ENCODE measurements at regions not wholly inside any gene's neighbourhood (a gene's known extent, or its start where the extent isn't known, plus 50 kb on each side); places are given as distances from the start of the nearest gene placed in this dataset.

- DNase-seq = no peak
- no peak overlapping the region for H3K27ac ChIP-seq (ENCODE audit: low read depth, low read length)
- H3K27me3 ChIP-seq (ENCODE audit: insufficient read depth, low read length, poor library complexity, severe bottlenecking) = no peaks in the 10 kb centered on the region
- Mint-ChIP-seq H3K4me1 (peaks cover 44 to 60% (median 47%) of the 10 kb centered on the region in 3 donors), H3K27ac (peak overlapping the region in 3 of 8 donors; percentile 91 to 95 (median 95)), H3K36me3 (no peaks in the 10 kb centered on the region), H3K27me3 (no peaks in the 10 kb centered on the region), H3K9me3 (peaks cover 0 to 3% (median 0%) of the 10 kb centered on the region in 5 donors), H3K4me3 (peak overlapping the region in 1 of 7 donors; percentile 56)
- H3K36me3 ChIP-seq (ENCODE audit: insufficient read depth, low read length) = no peaks in the 10 kb centered on the region
- no peak overlapping the region for H3K4me3 ChIP-seq (ENCODE audit: low read length)
- peaks cover 35% of the 10 kb centered on the region for H3K4me1 ChIP-seq (ENCODE audit: insufficient read depth, low read length)
- ChIA-PET POLR2A (no interaction called here), CTCF (interaction anchor here (1.0 to 1.7 kb wide), 3 partner anchors 21 to 397 kb away, joined by 3 to 7 read pairs (median 3); no protein-coding TSS in a partner anchor)
- H3K9me3 ChIP-seq (ENCODE audit: low read length) = no peaks in the 10 kb centered on the region
Observed at GRCh38 chr13:24627090-24627714, 53.0 kb upstream of the ATP12A start.

- Mint-ChIP-seq H3K9me3 (peaks cover 0 to 3% (median 0%) of the 10 kb centered on the region in 5 donors), H3K36me3 (no peaks in the 10 kb centered on the region), H3K27me3 (no peaks in the 10 kb centered on the region), H3K4me1 (peaks cover 38 to 54% (median 47%) of the 10 kb centered on the region in 3 donors), H3K4me3 (no peak overlapping the region), H3K27ac (peak overlapping the region in 4 of 8 donors; percentile 16 to 97 (median 82))
- DNase-seq = no peak
- no peaks in the 10 kb centered on the region for H3K36me3 ChIP-seq (ENCODE audit: insufficient read depth, low read length)
- CTCF ChIA-PET = interaction anchor here (1.1 kb wide), 1 partner anchor 398 kb away, joined by 3 read pairs; no protein-coding TSS in a partner anchor
- POLR2A ChIA-PET = no interaction called here
- H3K27ac ChIP-seq (ENCODE audit: low read depth, low read length) = no peak overlapping the region
- no peak overlapping the region for H3K4me3 ChIP-seq (ENCODE audit: low read length)
- peaks cover 35% of the 10 kb centered on the region for H3K4me1 ChIP-seq (ENCODE audit: insufficient read depth, low read length)
- no peaks in the 10 kb centered on the region for H3K9me3 ChIP-seq (ENCODE audit: low read length)
- no peaks in the 10 kb centered on the region for H3K27me3 ChIP-seq (ENCODE audit: insufficient read depth, low read length, poor library complexity, severe bottlenecking)
Observed at GRCh38 chr13:24627946-24628345, 52.3 kb upstream of the ATP12A start.

DNA sequence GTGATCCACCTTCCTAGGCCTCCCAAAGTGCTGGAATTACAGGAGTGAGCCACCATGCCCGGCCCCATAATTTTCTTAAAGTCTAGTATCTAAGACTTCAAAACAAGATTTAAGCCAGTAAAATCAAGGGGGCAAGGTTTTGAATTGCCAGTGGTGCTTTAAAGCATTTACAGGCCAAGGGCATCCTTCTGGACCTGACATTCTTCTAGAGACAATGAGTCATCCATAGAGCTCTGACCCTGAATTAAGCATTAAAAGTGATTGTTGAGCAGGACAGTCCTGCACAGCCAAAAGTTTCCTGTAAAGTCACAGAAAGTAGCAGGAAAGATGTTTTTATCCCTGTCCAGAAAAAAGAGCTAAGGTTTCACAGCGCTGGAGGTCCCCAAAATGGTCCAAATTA is 50.9 kb upstream of the ATP12A start:
- Histone ChIP-seq H3K27me3 (ENCODE audit: insufficient read depth, low read length, poor library complexity, severe bottlenecking) (no peaks in the 10 kb centered on the region), H3K4me3 (ENCODE audit: low read length) (no peak overlapping the region), H3K36me3 (ENCODE audit: insufficient read depth, low read length) (no peaks in the 10 kb centered on the region), H3K9me3 (ENCODE audit: low read length) (no peaks in the 10 kb centered on the region), H3K27ac (ENCODE audit: low read depth, low read length) (no peak overlapping the region), H3K4me1 (ENCODE audit: insufficient read depth, low read length) (peaks cover 34% of the 10 kb centered on the region)
- POLR2A ChIA-PET = no interaction called here
- H3K36me3 Mint-ChIP-seq = peaks cover 0 to 2% (median 0%) of the 10 kb centered on the region in 3 donors
- no peaks in the 10 kb centered on the region for H3K27me3 Mint-ChIP-seq
- CTCF ChIA-PET = interaction anchor here (0.9 to 2.2 kb wide), 2 partner anchors 24 to 98 kb away, joined by 3 to 5 read pairs; no protein-coding TSS in a partner anchor
- no peak for DNase-seq
- no peak overlapping the region for H3K4me3 Mint-ChIP-seq
- H3K27ac Mint-ChIP-seq = no peak overlapping the region
- H3K4me1 Mint-ChIP-seq = peaks cover 35 to 48% (median 44%) of the 10 kb centered on the region in 3 donors
- peaks cover 0 to 3% (median 0%) of the 10 kb centered on the region in 5 donors for H3K9me3 Mint-ChIP-seq

- Mint-ChIP-seq H3K36me3 (peaks cover 0 to 2% (median 0%) of the 10 kb centered on the region in 3 donors), H3K9me3 (peaks cover 0 to 3% (median 0%) of the 10 kb centered on the region in 5 donors), H3K27me3 (no peaks in the 10 kb centered on the region), H3K27ac (peak overlapping the region in 1 of 8 donors; percentile 18), H3K4me1 (peaks cover 30 to 40% (median 36%) of the 10 kb centered on the region in 3 donors), H3K4me3 (no peak overlapping the region)
- DNase-seq = no peak
- ChIA-PET CTCF (interaction anchor here (0.9 to 2.2 kb wide), 2 partner anchors 25 to 98 kb away, joined by 3 to 5 read pairs; no protein-coding TSS in a partner anchor), POLR2A (no interaction called here)
- Histone ChIP-seq H3K4me3 (ENCODE audit: low read length) (no peak overlapping the region), H3K27me3 (ENCODE audit: insufficient read depth, low read length, poor library complexity, severe bottlenecking) (no peaks in the 10 kb centered on the region), H3K36me3 (ENCODE audit: insufficient read depth, low read length) (no peaks in the 10 kb centered on the region), H3K27ac (ENCODE audit: low read depth, low read length) (no peak overlapping the region), H3K9me3 (ENCODE audit: low read length) (no peaks in the 10 kb centered on the region), H3K4me1 (ENCODE audit: insufficient read depth, low read length) (peaks cover 26% of the 10 kb centered on the region)
Observed at GRCh38 chr13:24630121-24630520, 50.1 kb upstream of the ATP12A start.
